ENCODE measurements at regions not wholly inside any gene's neighbourhood (a gene's known extent, or its start where the extent isn't known, plus 50 kb on each side); places are given as distances from the start of the nearest gene placed in this dataset.

DNA sequence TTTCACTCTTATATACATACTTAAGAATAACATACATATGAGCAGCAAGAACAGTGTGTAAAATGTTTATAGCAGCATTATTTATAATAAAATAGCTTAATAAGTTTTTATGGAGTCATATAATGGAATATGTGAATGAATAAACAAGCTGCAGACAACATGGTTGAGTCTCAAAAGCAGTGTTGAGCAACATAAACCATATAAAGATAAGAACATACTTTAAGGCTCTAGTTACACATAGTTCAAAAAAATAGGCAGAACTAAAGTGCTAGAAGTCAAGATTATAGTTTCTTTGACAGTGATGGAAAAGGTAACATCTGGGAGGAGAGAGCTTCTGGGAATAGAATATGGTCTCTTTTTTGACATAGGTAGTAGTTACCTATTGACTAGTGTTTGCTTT is 53.7 kb upstream of the ADAMTS19 start:
- FAIRE-seq = no peak
